HEK293T (cell line): ENCODE measurements at regions not wholly inside any gene's neighbourhood (a gene's known extent, or its start where the extent isn't known, plus 50 kb on each side); places are given as distances from the start of the nearest gene placed in this dataset.

ENCODE experiments used
- ARNT ChIP-seq: fragments of 450-650 bp; IDR thresholded peaks from 2 replicates; pipeline ENCODE4 v1.6.1; 2017; ENCODE audit warnings: mild to moderate bottlenecking
- LEF1 ChIP-seq: fragments of 450-650 bp; IDR thresholded peaks from 2 replicates; pipeline ENCODE4 v1.6.1; 2017; ENCODE audit warnings: mild to moderate bottlenecking, borderline replicate concordance
- SP1 ChIP-seq: fragments of 450-650 bp; IDR thresholded peaks from 2 replicates; pipeline ENCODE4 v1.6.1; 2017
- SUZ12 ChIP-seq: fragments of 450-650 bp; IDR thresholded peaks from 2 replicates; pipeline ENCODE4 v1.6.1; 2016; ENCODE audit warnings: mild to moderate bottlenecking
- TARDBP ChIP-seq: fragments of 450-650 bp; IDR thresholded peaks from 2 replicates; pipeline ENCODE4 v1.6.1; 2016

DNA sequence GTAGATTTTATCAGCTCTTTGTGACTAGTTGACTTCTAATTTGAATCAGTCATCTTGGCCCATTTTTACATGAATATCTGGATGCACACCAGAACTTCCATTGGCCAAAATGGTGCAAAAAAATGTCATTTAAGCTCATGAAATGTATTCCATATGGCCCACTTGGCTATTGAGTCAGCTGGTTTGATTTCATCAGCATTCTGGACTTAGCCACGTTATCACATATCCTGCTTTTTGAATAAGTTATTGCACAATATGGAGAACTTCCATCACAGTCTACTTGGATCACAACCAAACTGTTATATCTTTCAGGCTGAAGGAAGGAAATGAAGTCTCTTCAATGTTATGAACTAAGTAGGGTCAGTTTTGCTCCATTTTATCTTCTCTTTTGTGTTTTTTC is 640.6 kb downstream of the PCDH7 start:
- TF ChIP-seq ARNT (no peak), SP1 (no peak), LEF1 (no peak), TARDBP (no peak), SUZ12 (no peak)
